ENCODE measurements at regions not wholly inside any gene's neighbourhood (a gene's known extent, or its start where the extent isn't known, plus 50 kb on each side); places are given as distances from the start of the nearest gene placed in this dataset.

DNA sequence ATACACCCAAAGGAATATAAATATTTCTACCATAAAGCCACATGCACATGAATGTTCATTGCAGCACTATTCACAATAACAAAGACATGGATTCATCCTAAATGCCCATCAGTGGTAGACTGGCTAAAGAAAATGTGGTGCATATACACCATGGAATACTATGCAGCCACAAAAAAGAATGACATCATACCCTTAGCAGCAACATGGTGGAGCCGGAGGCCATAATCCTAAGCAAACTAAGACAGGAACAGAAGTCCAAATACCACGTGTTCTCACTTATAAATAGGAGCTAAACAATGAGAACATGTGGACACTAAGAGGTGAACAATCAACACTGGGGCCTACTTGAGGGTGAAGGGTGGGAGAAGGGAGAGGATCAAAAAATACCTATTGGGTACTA is 198.5 kb downstream of the BMP4 start:
- POLR2A ChIA-PET, result no interaction called here
- no peak for DNase-seq (ENCODE audit: low read depth, low spot score)
- H3K27me3 ChIP-seq (ENCODE audit: control insufficient read depth, insufficient read depth, low read length), result no peaks in the 10 kb centered on the region
- H3K4me3 ChIP-seq (ENCODE audit: low read depth, low read length), result no peak overlapping the region
- no peak overlapping the region for H3K27ac ChIP-seq (ENCODE audit: low read depth, low read length)
- TF ChIP-seq, protein P1, sequence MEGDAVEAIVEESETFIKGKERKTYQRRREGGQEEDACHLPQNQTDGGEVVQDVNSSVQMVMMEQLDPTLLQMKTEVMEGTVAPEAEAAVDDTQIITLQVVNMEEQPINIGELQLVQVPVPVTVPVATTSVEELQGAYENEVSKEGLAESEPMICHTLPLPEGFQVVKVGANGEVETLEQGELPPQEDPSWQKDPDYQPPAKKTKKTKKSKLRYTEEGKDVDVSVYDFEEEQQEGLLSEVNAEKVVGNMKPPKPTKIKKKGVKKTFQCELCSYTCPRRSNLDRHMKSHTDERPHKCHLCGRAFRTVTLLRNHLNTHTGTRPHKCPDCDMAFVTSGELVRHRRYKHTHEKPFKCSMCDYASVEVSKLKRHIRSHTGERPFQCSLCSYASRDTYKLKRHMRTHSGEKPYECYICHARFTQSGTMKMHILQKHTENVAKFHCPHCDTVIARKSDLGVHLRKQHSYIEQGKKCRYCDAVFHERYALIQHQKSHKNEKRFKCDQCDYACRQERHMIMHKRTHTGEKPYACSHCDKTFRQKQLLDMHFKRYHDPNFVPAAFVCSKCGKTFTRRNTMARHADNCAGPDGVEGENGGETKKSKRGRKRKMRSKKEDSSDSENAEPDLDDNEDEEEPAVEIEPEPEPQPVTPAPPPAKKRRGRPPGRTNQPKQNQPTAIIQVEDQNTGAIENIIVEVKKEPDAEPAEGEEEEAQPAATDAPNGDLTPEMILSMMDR (IDR thresholded peaks at IDR 0.05; ENCODE audit: low read depth, low read length), result no peak
- CTCF ChIA-PET, result no interaction called here
- no peaks in the 10 kb centered on the region for H3K9me3 ChIP-seq (ENCODE audit: control insufficient read depth, insufficient read depth, low read length)

DNA sequence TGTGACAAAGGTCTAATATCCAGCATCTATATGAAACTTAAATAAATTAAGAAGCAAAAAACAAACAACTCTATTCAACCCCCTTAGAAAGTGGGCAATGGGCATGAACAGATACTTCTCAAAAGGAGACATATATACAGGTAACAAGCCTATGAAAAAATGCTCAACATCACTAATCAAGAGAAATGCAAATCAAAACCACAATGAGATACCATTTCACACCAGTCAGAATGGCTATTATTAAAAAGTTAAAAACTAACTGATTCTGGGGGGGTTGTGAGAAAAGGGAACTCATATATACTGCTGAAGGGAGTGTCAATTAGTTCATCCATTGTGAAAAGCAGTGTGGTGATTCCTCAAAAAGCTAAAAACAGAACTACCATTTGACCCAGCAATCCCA is 198.9 kb downstream of the BMP4 start:
- DNase-seq (ENCODE audit: low read depth, low spot score), result no peak
- Histone ChIP-seq H3K27ac (ENCODE audit: low read depth, low read length) (no peak overlapping the region), H3K9me3 (ENCODE audit: control insufficient read depth, insufficient read depth, low read length) (no peaks in the 10 kb centered on the region), H3K27me3 (ENCODE audit: control insufficient read depth, insufficient read depth, low read length) (no peaks in the 10 kb centered on the region), H3K4me3 (ENCODE audit: low read depth, low read length) (no peak overlapping the region)
- CTCF ChIA-PET, result no interaction called here
- POLR2A ChIA-PET, result no interaction called here
- TF ChIP-seq, protein P1 (IDR thresholded peaks at IDR 0.05; ENCODE audit: low read depth, low read length), result no peak

DNA sequence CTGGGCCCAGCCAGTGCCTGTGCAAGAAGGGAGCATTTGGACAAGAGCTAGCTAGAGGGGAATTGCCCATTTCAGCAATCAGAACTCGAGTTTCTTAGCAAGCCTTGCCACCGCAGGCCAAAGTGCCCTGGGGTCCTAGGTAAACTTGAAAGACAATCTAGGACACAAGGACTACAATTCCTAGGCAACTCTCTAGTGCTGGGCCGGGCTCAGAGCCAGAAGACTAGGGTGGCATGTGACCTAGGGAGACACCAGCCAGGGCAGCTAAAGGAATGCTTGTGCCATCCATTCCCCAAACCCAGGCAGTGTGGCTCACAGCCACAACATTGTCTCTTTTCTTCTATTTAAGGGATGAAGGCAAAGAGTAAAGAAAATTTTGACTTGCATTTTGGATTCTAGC is 205.0 kb downstream of the BMP4 start:
- H3K9me3 ChIP-seq (ENCODE audit: control insufficient read depth, insufficient read depth, low read length), result no peaks in the 10 kb centered on the region
- no peaks in the 10 kb centered on the region for H3K27me3 ChIP-seq (ENCODE audit: control insufficient read depth, insufficient read depth, low read length)
- CTCF ChIA-PET, result no interaction called here
- no peak overlapping the region for H3K4me3 ChIP-seq (ENCODE audit: low read depth, low read length)
- POLR2A ChIA-PET, result no interaction called here
- TF ChIP-seq, protein P1 (IDR thresholded peaks at IDR 0.05; ENCODE audit: low read depth, low read length), result no peak
- H3K27ac ChIP-seq (ENCODE audit: low read depth, low read length), result no peak overlapping the region
- DNase-seq (ENCODE audit: low read depth, low spot score), result no peak

DNA sequence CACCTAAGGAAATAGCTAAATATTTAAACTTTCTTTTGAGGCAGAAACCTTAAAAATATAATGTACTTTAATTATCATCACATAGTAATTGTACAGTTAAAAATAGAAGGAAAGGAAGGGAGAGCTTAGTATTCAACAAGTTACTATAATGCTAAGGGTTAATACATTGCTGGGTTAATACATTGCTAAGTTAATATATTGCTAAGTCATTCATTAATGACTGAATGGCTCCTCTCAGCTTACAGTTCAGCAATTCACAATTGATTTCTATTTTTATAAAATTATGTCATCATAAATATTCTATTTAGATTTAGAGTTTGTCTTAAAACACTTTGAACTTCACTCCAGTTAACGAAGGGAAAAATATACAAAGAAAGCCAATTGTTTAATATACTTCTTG is 207.9 kb downstream of the BMP4 start:
- Histone ChIP-seq H3K27me3 (ENCODE audit: control insufficient read depth, insufficient read depth, low read length) (no peaks in the 10 kb centered on the region), H3K4me3 (ENCODE audit: low read depth, low read length) (no peak overlapping the region), H3K9me3 (ENCODE audit: control insufficient read depth, insufficient read depth, low read length) (no peaks in the 10 kb centered on the region), H3K27ac (ENCODE audit: low read depth, low read length) (no peak overlapping the region)
- CTCF ChIA-PET, result interaction anchor here (0.6 kb wide), 1 partner anchor 203 kb away, joined by 3 read pairs; no protein-coding TSS in a partner anchor
- TF ChIP-seq, protein P1 (IDR thresholded peaks at IDR 0.05; ENCODE audit: low read depth, low read length), result no peak
- POLR2A ChIA-PET, result no interaction called here
- no peak for DNase-seq (ENCODE audit: low read depth, low spot score)

DNA sequence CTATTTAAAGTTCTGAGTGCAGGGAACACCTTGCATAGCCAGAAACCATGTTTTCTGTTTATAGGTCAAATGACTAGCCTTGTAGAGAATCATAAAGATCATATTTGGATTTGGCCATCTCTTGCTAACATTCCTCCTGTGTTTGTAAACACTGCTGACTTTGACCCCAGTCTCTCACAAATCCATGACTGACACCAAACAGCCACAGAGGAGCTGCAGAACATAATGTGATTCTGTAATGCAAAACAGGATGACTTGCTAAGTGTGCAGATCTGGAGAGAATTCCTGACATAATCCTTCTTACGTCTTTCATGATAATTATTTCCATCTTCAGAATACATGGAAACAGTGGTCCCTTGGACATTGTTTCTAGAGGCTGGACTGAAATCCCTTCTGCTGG is 211.8 kb downstream of the BMP4 start:
- no peak for DNase-seq (ENCODE audit: low read depth, low spot score)
- H3K4me3 ChIP-seq (ENCODE audit: low read depth, low read length), result no peak overlapping the region
- ChIA-PET POLR2A (no interaction called here), CTCF (no interaction called here)
- TF ChIP-seq, protein P1 (IDR thresholded peaks at IDR 0.05; ENCODE audit: low read depth, low read length), result no peak
- no peak overlapping the region for H3K27ac ChIP-seq (ENCODE audit: low read depth, low read length)
- H3K9me3 ChIP-seq (ENCODE audit: control insufficient read depth, insufficient read depth, low read length), result no peaks in the 10 kb centered on the region
- H3K27me3 ChIP-seq (ENCODE audit: control insufficient read depth, insufficient read depth, low read length), result no peaks in the 10 kb centered on the region
